ENCODE measurements at regions not wholly inside any gene's neighbourhood (a gene's known extent, or its start where the extent isn't known, plus 50 kb on each side); places are given as distances from the start of the nearest gene placed in this dataset.

- Histone ChIP-seq H3K36me3 (ENCODE audit: control insufficient read depth in 1 of 2, insufficient read depth in 2 of 2, low read length in 2 of 2) (no peaks in the 10 kb centered on the region), H3K4me3 (ENCODE audit: low read depth in 1 of 2, low read length in 2 of 2) (no peak overlapping the region), H3K9ac (ENCODE audit: low read depth in 1 of 2, low read length in 2 of 2) (no peak overlapping the region), H3K4me1 (ENCODE audit: control insufficient read depth in 1 of 2, insufficient read depth in 2 of 2, low read length in 2 of 2) (peaks cover 0 to 6% of the 10 kb centered on the region in 2 donors), H3K27ac (ENCODE audit: low read depth, low read length) (peak overlapping the region; percentile 32), H3K27me3 (ENCODE audit: control insufficient read depth in 1 of 2, insufficient read depth in 2 of 2, low read length in 2 of 2) (no peaks in the 10 kb centered on the region), H3K9me3 (ENCODE audit: control insufficient read depth in 1 of 2, low read length in 2 of 2) (no peaks in the 10 kb centered on the region)
These were observed 348.5 kb upstream of the ARGLU1 start for GRCh38 chr13:106916329-106916976.

GRCh38 chr13:106915146-106915545 lies 347.2 kb upstream of the ARGLU1 start:
- H3K36me3 ChIP-seq (ENCODE audit: control insufficient read depth in 1 of 2, insufficient read depth in 2 of 2, low read length in 2 of 2) = no peaks in the 10 kb centered on the region
- H3K4me1 ChIP-seq (ENCODE audit: control insufficient read depth in 1 of 2, insufficient read depth in 2 of 2, low read length in 2 of 2) = peaks cover 0 to 6% of the 10 kb centered on the region in 2 donors
- no peaks in the 10 kb centered on the region for H3K27me3 ChIP-seq (ENCODE audit: control insufficient read depth in 1 of 2, insufficient read depth in 2 of 2, low read length in 2 of 2)
- H3K4me3 ChIP-seq (ENCODE audit: low read depth in 1 of 2, low read length in 2 of 2) = no peak overlapping the region
- H3K9me3 ChIP-seq (ENCODE audit: control insufficient read depth in 1 of 2, low read length in 2 of 2) = no peaks in the 10 kb centered on the region
- H3K9ac ChIP-seq (ENCODE audit: low read depth in 1 of 2, low read length in 2 of 2) = no peak overlapping the region
- H3K27ac ChIP-seq (ENCODE audit: low read depth, low read length) = no peak overlapping the region

GRCh38 chr13:106911627-106912026 lies 343.7 kb upstream of the ARGLU1 start:
- Histone ChIP-seq H3K4me1 (ENCODE audit: control insufficient read depth in 1 of 2, insufficient read depth in 2 of 2, low read length in 2 of 2) (no peaks in the 10 kb centered on the region), H3K27ac (ENCODE audit: low read depth, low read length) (no peak overlapping the region), H3K4me3 (ENCODE audit: low read depth in 1 of 2, low read length in 2 of 2) (no peak overlapping the region), H3K36me3 (ENCODE audit: control insufficient read depth in 1 of 2, insufficient read depth in 2 of 2, low read length in 2 of 2) (no peaks in the 10 kb centered on the region), H3K9me3 (ENCODE audit: control insufficient read depth in 1 of 2, low read length in 2 of 2) (no peaks in the 10 kb centered on the region), H3K9ac (ENCODE audit: low read depth in 1 of 2, low read length in 2 of 2) (no peak overlapping the region), H3K27me3 (ENCODE audit: control insufficient read depth in 1 of 2, insufficient read depth in 2 of 2, low read length in 2 of 2) (no peaks in the 10 kb centered on the region)

- H3K36me3 ChIP-seq (ENCODE audit: control insufficient read depth in 1 of 2, insufficient read depth in 2 of 2, low read length in 2 of 2) = no peaks in the 10 kb centered on the region
- no peaks in the 10 kb centered on the region for H3K27me3 ChIP-seq (ENCODE audit: control insufficient read depth in 1 of 2, insufficient read depth in 2 of 2, low read length in 2 of 2)
- no peak overlapping the region for H3K4me3 ChIP-seq (ENCODE audit: low read depth in 1 of 2, low read length in 2 of 2)
- H3K9me3 ChIP-seq (ENCODE audit: control insufficient read depth in 1 of 2, low read length in 2 of 2) = no peaks in the 10 kb centered on the region
- H3K4me1 ChIP-seq (ENCODE audit: control insufficient read depth in 1 of 2, insufficient read depth in 2 of 2, low read length in 2 of 2) = no peaks in the 10 kb centered on the region
- H3K9ac ChIP-seq (ENCODE audit: low read depth in 1 of 2, low read length in 2 of 2) = no peak overlapping the region
- no peak overlapping the region for H3K27ac ChIP-seq (ENCODE audit: low read depth, low read length)
These were observed 343.1 kb upstream of the ARGLU1 start for GRCh38 chr13:106911020-106911419.

GRCh38 chr13:106906426-106906996 lies 338.6 kb upstream of the ARGLU1 start:
- Histone ChIP-seq H3K4me3 (ENCODE audit: low read depth in 1 of 2, low read length in 2 of 2) (no peak overlapping the region), H3K36me3 (ENCODE audit: control insufficient read depth in 1 of 2, insufficient read depth in 2 of 2, low read length in 2 of 2) (no peaks in the 10 kb centered on the region), H3K9ac (ENCODE audit: low read depth in 1 of 2, low read length in 2 of 2) (no peak overlapping the region), H3K4me1 (ENCODE audit: control insufficient read depth in 1 of 2, insufficient read depth in 2 of 2, low read length in 2 of 2) (no peaks in the 10 kb centered on the region), H3K27ac (ENCODE audit: low read depth, low read length) (no peak overlapping the region), H3K27me3 (ENCODE audit: control insufficient read depth in 1 of 2, insufficient read depth in 2 of 2, low read length in 2 of 2) (no peaks in the 10 kb centered on the region), H3K9me3 (ENCODE audit: control insufficient read depth in 1 of 2, low read length in 2 of 2) (no peaks in the 10 kb centered on the region)

- no peaks in the 10 kb centered on the region for H3K4me1 ChIP-seq (ENCODE audit: control insufficient read depth in 1 of 2, insufficient read depth in 2 of 2, low read length in 2 of 2)
- H3K27ac ChIP-seq (ENCODE audit: low read depth, low read length) = no peak overlapping the region
- no peak overlapping the region for H3K4me3 ChIP-seq (ENCODE audit: low read depth in 1 of 2, low read length in 2 of 2)
- H3K9ac ChIP-seq (ENCODE audit: low read depth in 1 of 2, low read length in 2 of 2) = no peak overlapping the region
- H3K36me3 ChIP-seq (ENCODE audit: control insufficient read depth in 1 of 2, insufficient read depth in 2 of 2, low read length in 2 of 2) = no peaks in the 10 kb centered on the region
- no peaks in the 10 kb centered on the region for H3K27me3 ChIP-seq (ENCODE audit: control insufficient read depth in 1 of 2, insufficient read depth in 2 of 2, low read length in 2 of 2)
- H3K9me3 ChIP-seq (ENCODE audit: control insufficient read depth in 1 of 2, low read length in 2 of 2) = no peaks in the 10 kb centered on the region
These were observed 337.6 kb upstream of the ARGLU1 start for GRCh38 chr13:106905380-106906162.

- no peak overlapping the region for H3K27ac ChIP-seq (ENCODE audit: low read depth, low read length)
- no peaks in the 10 kb centered on the region for H3K4me1 ChIP-seq (ENCODE audit: control insufficient read depth in 1 of 2, insufficient read depth in 2 of 2, low read length in 2 of 2)
- no peaks in the 10 kb centered on the region for H3K9me3 ChIP-seq (ENCODE audit: control insufficient read depth in 1 of 2, low read length in 2 of 2)
These were observed 331.5 kb upstream of the ARGLU1 start for GRCh38 chr13:106899442-106899841.

GRCh38 chr13:106898231-106898630 lies 330.3 kb upstream of the ARGLU1 start:
- Histone ChIP-seq H3K4me1 (ENCODE audit: control insufficient read depth in 1 of 2, insufficient read depth in 2 of 2, low read length in 2 of 2) (no peaks in the 10 kb centered on the region), H3K36me3 (ENCODE audit: control insufficient read depth in 1 of 2, insufficient read depth in 2 of 2, low read length in 2 of 2) (no peaks in the 10 kb centered on the region), H3K27me3 (ENCODE audit: control insufficient read depth in 1 of 2, insufficient read depth in 2 of 2, low read length in 2 of 2) (no peaks in the 10 kb centered on the region), H3K9ac (ENCODE audit: low read depth in 1 of 2, low read length in 2 of 2) (no peak overlapping the region), H3K27ac (ENCODE audit: low read depth, low read length) (no peak overlapping the region), H3K4me3 (ENCODE audit: low read depth in 1 of 2, low read length in 2 of 2) (no peak overlapping the region), H3K9me3 (ENCODE audit: control insufficient read depth in 1 of 2, low read length in 2 of 2) (no peaks in the 10 kb centered on the region)

More at GRCh38 chr13:106899442-106899841, 331.5 kb upstream of the ARGLU1 start:
- Histone ChIP-seq H3K4me3 (ENCODE audit: low read depth in 1 of 2, low read length in 2 of 2) (no peak overlapping the region), H3K36me3 (ENCODE audit: control insufficient read depth in 1 of 2, insufficient read depth in 2 of 2, low read length in 2 of 2) (no peaks in the 10 kb centered on the region), H3K9ac (ENCODE audit: low read depth in 1 of 2, low read length in 2 of 2) (no peak overlapping the region), H3K27me3 (ENCODE audit: control insufficient read depth in 1 of 2, insufficient read depth in 2 of 2, low read length in 2 of 2) (no peaks in the 10 kb centered on the region)

- no peaks in the 10 kb centered on the region for H3K27me3 ChIP-seq (ENCODE audit: control insufficient read depth in 1 of 2, insufficient read depth in 2 of 2, low read length in 2 of 2)
- H3K9ac ChIP-seq (ENCODE audit: low read depth in 1 of 2, low read length in 2 of 2) = no peak overlapping the region
- H3K36me3 ChIP-seq (ENCODE audit: control insufficient read depth in 1 of 2, insufficient read depth in 2 of 2, low read length in 2 of 2) = no peaks in the 10 kb centered on the region
- H3K4me3 ChIP-seq (ENCODE audit: low read depth in 1 of 2, low read length in 2 of 2) = no peak overlapping the region
- no peaks in the 10 kb centered on the region for H3K4me1 ChIP-seq (ENCODE audit: control insufficient read depth in 1 of 2, insufficient read depth in 2 of 2, low read length in 2 of 2)
- peaks cover 0 to 5% of the 10 kb centered on the region in 2 donors for H3K9me3 ChIP-seq (ENCODE audit: control insufficient read depth in 1 of 2, low read length in 2 of 2)
- H3K27ac ChIP-seq (ENCODE audit: low read depth, low read length) = no peak overlapping the region
These were observed 320.2 kb upstream of the ARGLU1 start for GRCh38 chr13:106888148-106888547.

GRCh38 chr13:106887686-106888085 lies 319.7 kb upstream of the ARGLU1 start:
- Histone ChIP-seq H3K27ac (ENCODE audit: low read depth, low read length) (no peak overlapping the region), H3K4me1 (ENCODE audit: control insufficient read depth in 1 of 2, insufficient read depth in 2 of 2, low read length in 2 of 2) (no peaks in the 10 kb centered on the region), H3K27me3 (ENCODE audit: control insufficient read depth in 1 of 2, insufficient read depth in 2 of 2, low read length in 2 of 2) (no peaks in the 10 kb centered on the region), H3K9ac (ENCODE audit: low read depth in 1 of 2, low read length in 2 of 2) (no peak overlapping the region), H3K9me3 (ENCODE audit: control insufficient read depth in 1 of 2, low read length in 2 of 2) (peaks cover 0 to 5% of the 10 kb centered on the region in 2 donors), H3K4me3 (ENCODE audit: low read depth in 1 of 2, low read length in 2 of 2) (no peak overlapping the region), H3K36me3 (ENCODE audit: control insufficient read depth in 1 of 2, insufficient read depth in 2 of 2, low read length in 2 of 2) (no peaks in the 10 kb centered on the region)

All from duodenal mucosa (tissue), 2 donors.